HepG2 (cell line): ENCODE measurements at regions not wholly inside any gene's neighbourhood (a gene's known extent, or its start where the extent isn't known, plus 50 kb on each side); places are given as distances from the start of the nearest gene placed in this dataset.

ENCODE experiments used
- ATAC-seq: fragments of 200-7000 bp; cut with Tn5 transposase; 3 replicates; pipeline ENCODE4 v1.9.1; 2020; ENCODE audit warnings: mild to moderate bottlenecking, moderate library complexity
- BruUV-seq: library from RNA; stranded (reverse); fragments of 400-500 nt; replicated peaks from 2 replicates; lab custom pipeline; 2021; lab: Mats Ljungman, UMichigan
- CTCF ChIA-PET: fragments of 300-600 bp; formaldehyde crosslinking; extraction: SDS; loops from one replicate; lab custom pipeline; 2021; ENCODE audit warnings: low total read pairs, inconsistent platforms, low intra/inter-chr PET ratio; lab: Yijun Ruan, JAX
- POLR2A ChIA-PET: fragments of 350-600 bp; sonication (Branson Sonifier 250); formaldehyde crosslinking; loops from one replicate; lab custom pipeline; 2020; ENCODE audit warnings: antibody characterized with exemption, inconsistent platforms; lab: Yijun Ruan, JAX
- DNase-seq: peaks from one replicate; pipeline ENCODE4 v3.0.0-alpha.2; 2015; ENCODE audit warnings: low spot score
- FAIRE-seq: peaks from 3 replicates; lab custom pipeline; 2011; peaks lifted over from hg19 to GRCh38; lab: Jason Lieb, UNC
- H2AFZ ChIP-seq: one replicate; pipeline ENCODE4 v1.6.1; 2011; ENCODE audit warnings: low read length, inconsistent platforms
- H3K27ac ChIP-seq: fragments of 300-600 bp; 3 replicates; pipeline ENCODE4 v1.8.0; 2011; ENCODE audit warnings: mixed run types, mild to moderate bottlenecking, mixed read lengths, low read length, inconsistent platforms; ENCODE audit not compliant: insufficient read depth; ENCODE audit errors: extremely low read length
- H3K27me3 ChIP-seq, 2 experiments: fragments of 200-600 bp in 1 of 2; 2 replicates in 1 of 2; 3 replicates in 1 of 2; pipeline versions ENCODE4 v1.6.0 to v1.8.0; 2011; ENCODE audit warnings: low read length in 2 of 2, mild to moderate bottlenecking in 2 of 2, moderate library complexity in 2 of 2, inconsistent platforms in 1 of 2; ENCODE audit not compliant: insufficient read depth in 2 of 2, control insufficient read depth in 1 of 2
- H3K36me3 ChIP-seq, 2 experiments: fragments of 200-600 bp in 1 of 2; replicated peaks in 1 of 2; 2 replicates in 1 of 2; 3 replicates in 1 of 2; pipeline versions ENCODE4 v1.5.1 to v1.8.0; 2011; ENCODE audit warnings: low read length in 2 of 2, inconsistent platforms in 1 of 2; ENCODE audit not compliant: insufficient read depth in 2 of 2, control insufficient read depth in 1 of 2
- H3K4me1 ChIP-seq: 2 replicates; pipeline ENCODE4 v1.5.1; 2012; ENCODE audit warnings: low read length, inconsistent platforms; ENCODE audit not compliant: insufficient read depth
- H3K4me2 ChIP-seq: 2 replicates; pipeline ENCODE4 v1.6.0; 2011; ENCODE audit warnings: low read depth, low read length, inconsistent platforms
- H3K4me3 ChIP-seq, 3 experiments: fragments of 200-600 bp in 1 of 3; sonication (generic), shearing (Covaris generic) in 1 of 3; replicated peaks in 1 of 3; 2 replicates each; pipeline ENCODE4 v1.5.1; 2011 to 2016; ENCODE audit warnings: low read length in 3 of 3, inconsistent platforms in 2 of 3, low read depth in 2 of 3, mild to moderate bottlenecking in 2 of 3, control low read depth in 1 of 3, mixed read lengths in 1 of 3; ENCODE audit not compliant: insufficient read depth in 1 of 3
- H3K79me2 ChIP-seq: one replicate; pipeline ENCODE4 v1.6.1; 2011; ENCODE audit warnings: low read length, inconsistent platforms; ENCODE audit not compliant: insufficient read depth
- H3K9ac ChIP-seq: 2 replicates; pipeline ENCODE4 v1.6.0; 2011; ENCODE audit warnings: mild to moderate bottlenecking, low read depth, low read length, inconsistent platforms; ENCODE audit not compliant: insufficient read depth
- H3K9me3 ChIP-seq: 2 replicates; pipeline ENCODE4 v1.5.1; 2012; ENCODE audit warnings: mild to moderate bottlenecking, low read length
- H4K20me1 ChIP-seq: 2 replicates; pipeline ENCODE4 v1.6.0; 2011; ENCODE audit warnings: inconsistent platforms, mild to moderate bottlenecking, low read length, moderate library complexity; ENCODE audit not compliant: insufficient read depth
- BATF2 ChIP-seq: sonication (generic); formaldehyde crosslinking; IDR thresholded peaks from 2 replicates; pipeline ENCODE4 v1.8.0; 2022; ENCODE audit warnings: mild to moderate bottlenecking, missing genetic modification reagents, moderate library complexity
- HNRNPLL ChIP-seq: fragments of 200-400 bp; formaldehyde crosslinking; IDR thresholded peaks from 2 replicates; pipeline ENCODE4 v1.6.1; 2017; ENCODE audit warnings: mild to moderate bottlenecking, low read depth, low read length; ENCODE audit not compliant: poor library complexity, severe bottlenecking
- IRX3 ChIP-seq: sonication (generic); formaldehyde crosslinking; IDR thresholded peaks from 2 replicates; pipeline ENCODE4 v1.8.1; 2023; ENCODE audit warnings: mild to moderate bottlenecking, low read depth, missing genetic modification reagents, borderline replicate concordance
- MAX ChIP-seq: IDR thresholded peaks from 2 replicates; pipeline ENCODE4 v1.6.1; 2012; ENCODE audit warnings: inconsistent platforms
- MTA3 ChIP-seq: sonication (generic); formaldehyde crosslinking; IDR thresholded peaks from 2 replicates; pipeline ENCODE4 v1.4.0; 2020; ENCODE audit warnings: missing genetic modification reagents
- NCOR1 ChIP-seq: fragments of 200-600 bp; sonication (generic); IDR thresholded peaks from 2 replicates; pipeline ENCODE4 v1.7.0; 2017; ENCODE audit warnings: antibody characterized with exemption, low read length, borderline replicate concordance
- SP140L ChIP-seq: sonication (generic); formaldehyde crosslinking; IDR thresholded peaks from 2 replicates; pipeline ENCODE4 v1.4.0; 2020; ENCODE audit warnings: missing genetic modification reagents, borderline replicate concordance
- ZFP41 ChIP-seq: sonication (generic); formaldehyde crosslinking; IDR thresholded peaks from 2 replicates; pipeline ENCODE4 v1.4.0; 2020; ENCODE audit warnings: mild to moderate bottlenecking, missing genetic modification reagents, borderline replicate concordance
- ZNF3 ChIP-seq: IDR thresholded peaks from 2 replicates; pipeline ENCODE4 v1.7.0; 2017; ENCODE audit warnings: inconsistent platforms
- ZNF558 ChIP-seq: sonication (generic); formaldehyde crosslinking; IDR thresholded peaks from 2 replicates; pipeline ENCODE4 v1.9.0; 2022; ENCODE audit warnings: mild to moderate bottlenecking, missing genetic modification reagents, borderline replicate concordance
- ZNF570 ChIP-seq: sonication (generic); formaldehyde crosslinking; IDR thresholded peaks from 2 replicates; pipeline ENCODE4 v1.4.0; 2020; ENCODE audit warnings: mild to moderate bottlenecking, missing genetic modification reagents, borderline replicate concordance
- ZNF672 ChIP-seq: sonication (generic); formaldehyde crosslinking; IDR thresholded peaks from 2 replicates; pipeline ENCODE4 v1.8.1; 2022; ENCODE audit warnings: missing genetic modification reagents
- ZNF720 ChIP-seq: sonication (generic); formaldehyde crosslinking; IDR thresholded peaks from 2 replicates; pipeline ENCODE4 v1.4.0; 2020; ENCODE audit warnings: missing genetic modification reagents
- ZNF746 ChIP-seq: sonication (generic); formaldehyde crosslinking; IDR thresholded peaks from 2 replicates; pipeline ENCODE4 v1.8.0; 2022; ENCODE audit warnings: mild to moderate bottlenecking, missing genetic modification reagents
- WGBS: methylation state at CpG from one replicate; pipeline ENCODE4 v1.1.6; 2017; ENCODE audit warnings: low lambda C conversion rate; 5-methylcytosine and 5-hydroxymethylcytosine counted together
- in situ Hi-C: cut with HindIII; loops from 2 replicates; pipeline ENCODE4 v1.10.0; 2017; ENCODE audit warnings: low pct_unique_long_range_greater_than_20kb; ENCODE audit not compliant: extremely low pct_ligation_motif_present
- intact Hi-C: fragments of 100-400 bp; cut with micrococcal nuclease; formaldehyde crosslinking; loops from one replicate; pipeline ENCODE4 v1.10.0; 2022; ENCODE audit not compliant: unreplicated experiment
- TF ChIP-seq, protein P1 (sequence below), 2 experiments: sonication (generic) in 1 of 2; formaldehyde crosslinking in 1 of 2; IDR thresholded peaks; 2 replicates each; pipeline versions ENCODE4 v1.6.1 to v1.9.0; 2014 to 2022; ENCODE audit warnings: antibody characterized with exemption in 1 of 2, borderline replicate concordance in 1 of 2, inconsistent platforms in 1 of 2, low read depth in 1 of 2, missing genetic modification reagents in 1 of 2
- TF ChIP-seq, protein P2 (sequence below): sonication (generic); formaldehyde crosslinking; IDR thresholded peaks from 2 replicates; pipeline ENCODE4 v1.4.0; 2020; ENCODE audit warnings: mild to moderate bottlenecking, missing genetic modification reagents

DNA sequence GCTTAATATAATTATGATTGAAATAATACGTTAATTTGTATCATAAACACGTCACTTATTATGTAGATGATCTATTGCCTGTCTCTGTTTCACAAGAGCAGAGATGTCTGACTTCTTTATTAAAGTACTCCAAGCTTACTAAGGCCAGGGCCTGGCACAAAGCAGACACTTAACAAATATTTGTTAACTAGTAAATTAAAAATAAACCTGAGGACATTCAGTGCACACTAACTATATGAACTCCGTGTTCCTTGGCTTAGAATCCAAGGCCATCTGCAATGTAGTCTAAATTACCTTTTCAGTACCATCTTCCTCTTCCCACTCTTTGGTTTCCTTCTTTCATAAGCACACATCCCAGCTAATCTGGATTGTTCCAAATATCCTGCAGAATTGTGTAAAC lies 210.8 kb upstream of the SOX9 start:
- no peak for ATAC-seq

GRCh38 chr17:71914042-71914441 lies 206.8 kb upstream of the SOX9 start:
- peaks cover 0 to 3% of the 10 kb centered on the region in 2 experiments; a peak in 1 of 5 replicates for H3K27me3 ChIP-seq
- no peak for ATAC-seq
- no peak for FAIRE-seq
- no peak for TF ChIP-seq NCOR1
- TF ChIP-seq, protein P1, sequence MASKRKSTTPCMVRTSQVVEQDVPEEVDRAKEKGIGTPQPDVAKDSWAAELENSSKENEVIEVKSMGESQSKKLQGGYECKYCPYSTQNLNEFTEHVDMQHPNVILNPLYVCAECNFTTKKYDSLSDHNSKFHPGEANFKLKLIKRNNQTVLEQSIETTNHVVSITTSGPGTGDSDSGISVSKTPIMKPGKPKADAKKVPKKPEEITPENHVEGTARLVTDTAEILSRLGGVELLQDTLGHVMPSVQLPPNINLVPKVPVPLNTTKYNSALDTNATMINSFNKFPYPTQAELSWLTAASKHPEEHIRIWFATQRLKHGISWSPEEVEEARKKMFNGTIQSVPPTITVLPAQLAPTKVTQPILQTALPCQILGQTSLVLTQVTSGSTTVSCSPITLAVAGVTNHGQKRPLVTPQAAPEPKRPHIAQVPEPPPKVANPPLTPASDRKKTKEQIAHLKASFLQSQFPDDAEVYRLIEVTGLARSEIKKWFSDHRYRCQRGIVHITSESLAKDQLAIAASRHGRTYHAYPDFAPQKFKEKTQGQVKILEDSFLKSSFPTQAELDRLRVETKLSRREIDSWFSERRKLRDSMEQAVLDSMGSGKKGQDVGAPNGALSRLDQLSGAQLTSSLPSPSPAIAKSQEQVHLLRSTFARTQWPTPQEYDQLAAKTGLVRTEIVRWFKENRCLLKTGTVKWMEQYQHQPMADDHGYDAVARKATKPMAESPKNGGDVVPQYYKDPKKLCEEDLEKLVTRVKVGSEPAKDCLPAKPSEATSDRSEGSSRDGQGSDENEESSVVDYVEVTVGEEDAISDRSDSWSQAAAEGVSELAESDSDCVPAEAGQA (IDR thresholded peaks at IDR 0.05; ENCODE audit: low read depth): no peak
- TF ChIP-seq, protein P1 (CRISPR knock-in tag; IDR thresholded peaks at IDR 0.05; ENCODE audit: borderline replicate concordance): no peak
- no peak for TF ChIP-seq HNRNPLL
- TF ChIP-seq ZNF672 (CRISPR knock-in tag): no peak
- no peak for TF ChIP-seq SP140L

More for the DNA sequence above, 210.8 kb upstream of the SOX9 start:
- H3K27me3 ChIP-seq: peaks cover 0 to 1% of the 10 kb centered on the region in 2 experiments; a peak in 1 of 5 replicates
- 3% methylated on average over 3 of the region's 3 CpGs for whole genome bisulfite sequencing
- no peaks in the 10 kb centered on the region for H3K9me3 ChIP-seq
- TF ChIP-seq, protein P2, sequence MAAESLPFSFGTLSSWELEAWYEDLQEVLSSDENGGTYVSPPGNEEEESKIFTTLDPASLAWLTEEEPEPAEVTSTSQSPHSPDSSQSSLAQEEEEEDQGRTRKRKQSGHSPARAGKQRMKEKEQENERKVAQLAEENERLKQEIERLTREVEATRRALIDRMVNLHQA (CRISPR knock-in tag): no peak
- TF ChIP-seq MTA3: no peak
- TF ChIP-seq MAX: no peak
- no peak for TF ChIP-seq ZNF570 (CRISPR knock-in tag)
- TF ChIP-seq ZFP41 (CRISPR knock-in tag): no peak
- TF ChIP-seq ZNF3 (CRISPR knock-in tag): no peak
- no peak for TF ChIP-seq BATF2
- no peak for TF ChIP-seq ZNF558
- no peak for TF ChIP-seq IRX3 (CRISPR knock-in tag)
- TF ChIP-seq ZNF746: no peak
- TF ChIP-seq ZNF720 (CRISPR knock-in tag): no peak
- no peaks in the 10 kb centered on the region for H3K36me3 ChIP-seq
- H3K4me1 ChIP-seq: no peaks in the 10 kb centered on the region
- intact Hi-C loops: no loop called here
- H3K27ac ChIP-seq: no peak overlapping the region
- ChIA-PET CTCF (no interaction called here), POLR2A (no interaction called here)
- no peaks in the 10 kb centered on the region for H4K20me1 ChIP-seq
- no peak overlapping the region for H3K4me2 ChIP-seq
- FAIRE-seq: no peak
- DNase-seq: no peak
- H3K79me2 ChIP-seq: no peaks in the 10 kb centered on the region
- H2AFZ ChIP-seq: no peak overlapping the region
- no peak overlapping the region for H3K4me3 ChIP-seq
- no peak overlapping the region for H3K9ac ChIP-seq
- in situ Hi-C loops: no loop called here
- BruUV-seq: no TSS peak

More at GRCh38 chr17:71914042-71914441, 206.8 kb upstream of the SOX9 start:
- Histone ChIP-seq H3K4me3 (no peak overlapping the region), H3K36me3 (no peaks in the 10 kb centered on the region), H3K79me2 (no peaks in the 10 kb centered on the region), H3K4me2 (no peak overlapping the region), H3K9ac (no peak overlapping the region), H3K27ac (no peak overlapping the region), H4K20me1 (no peaks in the 10 kb centered on the region), H3K4me1 (no peaks in the 10 kb centered on the region), H2AFZ (no peak overlapping the region), H3K9me3 (no peaks in the 10 kb centered on the region)
- ChIA-PET CTCF (no interaction called here), POLR2A (no interaction called here)
- DNase-seq: no peak
- WGBS: 1% methylated on average over 3 of the region's 3 CpGs
- intact Hi-C loops (no loop called here), in situ Hi-C loops (no loop called here)
- no TSS peak for BruUV-seq
